ENCODE measurements at regions not wholly inside any gene's neighbourhood (a gene's known extent, or its start where the extent isn't known, plus 50 kb on each side); places are given as distances from the start of the nearest gene placed in this dataset.

GRCh38 chr6:130494729-130495128 is 128.9 kb downstream of the TMEM200A start:
- TF ChIP-seq CTCF (conservative IDR thresholded peaks at IDR 0.05) (no peak), EZH2 (IDR thresholded peaks at IDR 0.05; ENCODE audit: low read depth) (no peak)

All from PC-9 (cell line).